ENCODE measurements at regions not wholly inside any gene's neighbourhood (a gene's known extent, or its start where the extent isn't known, plus 50 kb on each side); places are given as distances from the start of the nearest gene placed in this dataset.

- H3K4me3 ChIP-seq: no peak overlapping the region
- H3K27ac ChIP-seq: no peak overlapping the region
- ATAC-seq (no peak), DNase-seq (no peak)
- peaks cover 2 to 33% (median 13%) of the 10 kb centered on the region in 3 donors for H3K27me3 ChIP-seq (ENCODE audit: insufficient read depth in 3 of 3, low read length in 2 of 3)
- H3K9me3 ChIP-seq: no peaks in the 10 kb centered on the region
- no peaks in the 10 kb centered on the region for H3K36me3 ChIP-seq (ENCODE audit: insufficient read depth in 1 of 2, low read depth in 1 of 2)
- TF ChIP-seq, protein P1, sequence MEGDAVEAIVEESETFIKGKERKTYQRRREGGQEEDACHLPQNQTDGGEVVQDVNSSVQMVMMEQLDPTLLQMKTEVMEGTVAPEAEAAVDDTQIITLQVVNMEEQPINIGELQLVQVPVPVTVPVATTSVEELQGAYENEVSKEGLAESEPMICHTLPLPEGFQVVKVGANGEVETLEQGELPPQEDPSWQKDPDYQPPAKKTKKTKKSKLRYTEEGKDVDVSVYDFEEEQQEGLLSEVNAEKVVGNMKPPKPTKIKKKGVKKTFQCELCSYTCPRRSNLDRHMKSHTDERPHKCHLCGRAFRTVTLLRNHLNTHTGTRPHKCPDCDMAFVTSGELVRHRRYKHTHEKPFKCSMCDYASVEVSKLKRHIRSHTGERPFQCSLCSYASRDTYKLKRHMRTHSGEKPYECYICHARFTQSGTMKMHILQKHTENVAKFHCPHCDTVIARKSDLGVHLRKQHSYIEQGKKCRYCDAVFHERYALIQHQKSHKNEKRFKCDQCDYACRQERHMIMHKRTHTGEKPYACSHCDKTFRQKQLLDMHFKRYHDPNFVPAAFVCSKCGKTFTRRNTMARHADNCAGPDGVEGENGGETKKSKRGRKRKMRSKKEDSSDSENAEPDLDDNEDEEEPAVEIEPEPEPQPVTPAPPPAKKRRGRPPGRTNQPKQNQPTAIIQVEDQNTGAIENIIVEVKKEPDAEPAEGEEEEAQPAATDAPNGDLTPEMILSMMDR (IDR thresholded peaks at IDR 0.05): no peak
- no peaks in the 10 kb centered on the region for H3K4me1 ChIP-seq
- WGBS, 3 donors: 89 to 91% (median 89%) methylated on average over 5 of the region's 5 CpGs
- intact Hi-C loops (cut with DNase I): no loop called here
These were observed 58.5 kb upstream of the CCDC167 start for GRCh38 chr6:37558168-37558567.

GRCh38 chr6:37557645-37558114 is 58.0 kb upstream of the CCDC167 start:
- TF ChIP-seq, protein P1 (IDR thresholded peaks at IDR 0.05): no peak
- Histone ChIP-seq H3K4me3 (no peak overlapping the region), H3K27ac (no peak overlapping the region), H3K9me3 (no peaks in the 10 kb centered on the region), H3K4me1 (no peaks in the 10 kb centered on the region), H3K27me3 (ENCODE audit: insufficient read depth in 3 of 3, low read length in 2 of 3) (peaks cover 2 to 33% (median 13%) of the 10 kb centered on the region in 3 donors), H3K36me3 (ENCODE audit: insufficient read depth in 1 of 2, low read depth in 1 of 2) (no peaks in the 10 kb centered on the region)
- 58 to 71% (median 69%) methylated on average over 8 of the region's 8 CpGs for WGBS, 3 donors
- ATAC-seq (no peak), DNase-seq (no peak)
- intact Hi-C loops (cut with DNase I): no loop called here

DNA sequence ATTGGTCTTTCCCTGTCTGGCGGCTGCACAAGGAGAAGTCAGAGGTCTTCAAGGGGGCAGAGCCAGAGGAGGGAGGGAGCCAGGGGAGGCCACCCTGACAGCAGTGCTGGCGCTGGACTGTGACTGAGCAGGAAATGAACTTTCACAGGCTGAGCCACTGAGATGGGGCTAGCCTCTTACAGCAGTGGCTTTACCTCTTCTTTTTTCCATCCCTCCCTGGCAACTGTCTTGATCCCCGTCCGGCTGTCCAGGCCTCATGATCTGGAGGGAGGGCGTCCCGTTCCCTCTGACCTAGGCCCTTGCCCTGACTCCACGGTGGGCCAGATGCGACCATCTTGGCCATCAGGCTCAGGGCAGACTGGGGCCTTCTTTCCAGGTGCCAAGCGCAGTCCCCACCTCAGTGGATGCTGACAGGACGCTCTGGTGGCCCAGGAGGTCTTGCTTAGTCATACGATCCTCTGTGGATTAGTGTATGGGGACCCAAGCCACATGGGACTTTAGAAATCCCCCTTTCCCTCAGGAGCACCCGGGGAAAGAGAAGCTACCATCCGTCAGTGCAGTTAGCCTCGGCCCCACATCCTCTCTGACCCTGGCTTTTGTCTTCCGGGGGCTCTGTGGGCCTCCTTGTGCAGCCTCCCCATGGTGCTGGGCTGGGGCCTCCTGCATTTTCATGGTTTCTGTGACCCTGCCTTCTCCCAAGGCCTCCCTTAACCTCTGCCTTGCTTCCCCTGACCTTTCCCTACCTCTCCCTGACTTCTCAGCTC is 57.4 kb upstream of the CCDC167 start:
- TF ChIP-seq, protein P1 (IDR thresholded peaks at IDR 0.05): no peak
- no peak overlapping the region for H3K27ac ChIP-seq
- WGBS, 3 donors: 75 to 83% (median 77%) methylated on average over 14 to 15 of the region's 15 CpGs
- no peaks in the 10 kb centered on the region for H3K36me3 ChIP-seq (ENCODE audit: insufficient read depth in 1 of 2, low read depth in 1 of 2)
- H3K9me3 ChIP-seq: no peaks in the 10 kb centered on the region
- no peak overlapping the region for H3K4me3 ChIP-seq
- peaks cover 2 to 33% (median 13%) of the 10 kb centered on the region in 3 donors for H3K27me3 ChIP-seq (ENCODE audit: insufficient read depth in 3 of 3, low read length in 2 of 3)
- ATAC-seq (no peak), DNase-seq (no peak)
- no peaks in the 10 kb centered on the region for H3K4me1 ChIP-seq
- intact Hi-C loops (cut with DNase I): no loop called here

DNA sequence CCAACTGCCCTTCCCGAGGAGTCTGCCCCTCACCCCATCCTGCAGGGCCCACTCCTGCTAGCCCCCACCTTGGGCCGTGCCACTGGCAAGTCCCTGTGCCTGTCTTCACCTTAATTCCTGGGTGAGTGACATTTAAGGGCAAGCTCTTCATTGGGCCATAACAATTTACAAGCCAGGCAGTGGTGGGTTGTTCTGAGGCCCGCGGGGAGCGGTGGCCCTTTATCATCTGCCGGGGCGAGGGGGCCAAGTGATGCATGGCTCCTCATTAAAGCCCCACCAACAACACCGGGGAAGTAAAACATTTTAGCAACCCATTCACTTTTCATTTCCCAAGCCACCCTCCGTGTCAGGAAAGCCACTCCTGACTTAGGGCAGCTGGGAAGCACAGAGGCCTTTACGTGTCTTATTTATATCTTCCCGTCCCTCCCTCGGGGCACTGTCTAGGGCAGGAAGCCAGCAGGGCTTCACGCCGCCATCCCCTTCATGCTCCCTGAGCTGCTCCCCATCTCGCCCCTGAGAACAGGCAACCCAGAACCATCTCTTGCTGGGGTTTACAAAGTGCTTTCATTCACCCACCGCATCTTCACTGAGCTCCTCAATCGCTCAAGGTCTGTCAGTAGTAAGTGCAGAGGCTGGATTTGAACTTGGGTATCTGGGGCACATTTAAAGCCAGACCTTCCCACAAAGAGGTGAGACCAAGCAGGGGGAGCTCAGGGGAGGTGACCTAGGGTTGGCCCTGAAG is 55.5 kb upstream of the CCDC167 start:
- Histone ChIP-seq H3K27me3 (ENCODE audit: insufficient read depth in 3 of 3, low read length in 2 of 3) (peaks cover 2 to 24% (median 8%) of the 10 kb centered on the region in 3 donors), H3K27ac (no peak overlapping the region), H3K4me3 (no peak overlapping the region), H3K9me3 (no peaks in the 10 kb centered on the region), H3K36me3 (ENCODE audit: insufficient read depth in 1 of 2, low read depth in 1 of 2) (no peaks in the 10 kb centered on the region), H3K4me1 (no peaks in the 10 kb centered on the region)
- TF ChIP-seq, protein P1 (IDR thresholded peaks at IDR 0.05): no peak
- intact Hi-C loops (cut with DNase I): no loop called here
- ATAC-seq (no peak), DNase-seq (no peak)
- WGBS, 3 donors: 66 to 70% (median 68%) methylated on average over 17 of the region's 17 CpGs

All from psoas muscle (tissue), 7 donors.